ENCODE measurements at regions not wholly inside any gene's neighbourhood (a gene's known extent, or its start where the extent isn't known, plus 50 kb on each side); places are given as distances from the start of the nearest gene placed in this dataset.

DNA sequence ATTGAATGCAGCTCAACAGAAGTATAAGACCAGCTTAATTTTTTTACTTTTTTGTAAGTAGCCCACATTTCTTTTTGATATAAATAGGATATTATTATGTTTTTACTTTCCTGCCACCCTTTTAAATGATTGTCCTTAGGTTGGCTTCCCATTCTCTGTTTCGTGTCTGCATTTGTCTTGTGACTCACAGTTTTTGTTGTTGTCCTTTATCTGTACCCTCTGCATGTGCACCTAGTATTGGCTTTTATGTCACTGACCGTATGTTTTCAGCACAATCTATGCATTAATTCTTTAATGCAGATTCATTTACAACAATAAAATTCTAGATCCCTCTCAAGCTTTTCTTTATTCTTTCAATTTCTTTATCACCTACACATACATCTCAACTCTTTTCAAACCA lies 474.2 kb upstream of the FANCL start:
- H3K36me3 Mint-ChIP-seq, result no peaks in the 10 kb centered on the region
- H3K9me3 Mint-ChIP-seq, result no peaks in the 10 kb centered on the region

GRCh38 chr2:58714238-58714637 lies 473.1 kb upstream of the FANCL start:
- no peaks in the 10 kb centered on the region for H3K4me1 Mint-ChIP-seq
- no peak for DNase-seq (ENCODE audit: low spot score in 2 of 2, unreplicated experiment in 2 of 2)
- H3K27ac Mint-ChIP-seq, result no peak overlapping the region

More for the DNA sequence above, 474.2 kb upstream of the FANCL start:
- no peak for TF ChIP-seq CTCF (IDR thresholded peaks at IDR 0.05; ENCODE audit: unreplicated experiment)
- Mint-ChIP-seq H3K4me3 (no peak overlapping the region), H3K27me3 (ENCODE audit: low read depth) (no peaks in the 10 kb centered on the region), H3K4me1 (no peaks in the 10 kb centered on the region), H3K27ac (no peak overlapping the region)
- no peak for DNase-seq (ENCODE audit: low spot score in 2 of 2, unreplicated experiment in 2 of 2)

DNA sequence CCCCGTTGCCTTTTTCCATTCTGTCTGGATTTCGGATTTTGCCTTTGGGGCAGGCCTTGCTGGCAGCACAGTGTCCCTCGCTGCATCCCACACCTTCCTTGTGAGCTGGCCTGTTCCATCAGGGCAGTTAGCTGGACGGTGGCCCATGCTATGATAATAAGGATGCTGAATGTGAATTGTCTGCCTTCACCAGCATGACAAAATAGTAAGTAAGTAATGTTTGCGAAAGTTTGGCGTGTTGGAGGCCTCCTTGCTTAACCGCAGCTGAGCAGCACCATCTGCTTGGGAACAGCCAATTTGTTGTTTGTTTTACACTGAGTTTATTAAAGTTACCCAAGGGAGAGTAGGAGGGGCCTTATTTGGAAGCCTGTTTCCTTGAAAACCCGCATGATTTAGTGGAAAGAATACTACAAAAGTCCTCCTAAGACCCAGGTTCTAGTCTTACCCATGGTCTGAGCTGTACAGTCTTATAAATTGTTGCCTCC lies 469.7 kb upstream of the FANCL start:
- no peak for TF ChIP-seq CTCF (IDR thresholded peaks at IDR 0.05; ENCODE audit: unreplicated experiment)
- no peaks in the 10 kb centered on the region for H3K36me3 Mint-ChIP-seq
- H3K9me3 Mint-ChIP-seq, result no peaks in the 10 kb centered on the region
- no peak overlapping the region for H3K27ac Mint-ChIP-seq
- H3K27me3 Mint-ChIP-seq (ENCODE audit: low read depth), result no peaks in the 10 kb centered on the region
- no peaks in the 10 kb centered on the region for H3K4me1 Mint-ChIP-seq
- DNase-seq (ENCODE audit: low spot score in 2 of 2, unreplicated experiment in 2 of 2), result no peak
- H3K4me3 Mint-ChIP-seq, result no peak overlapping the region

More at GRCh38 chr2:58714238-58714637, 473.1 kb upstream of the FANCL start:
- TF ChIP-seq CTCF (IDR thresholded peaks at IDR 0.05; ENCODE audit: unreplicated experiment), result no peak
- Mint-ChIP-seq H3K36me3 (no peaks in the 10 kb centered on the region), H3K9me3 (no peaks in the 10 kb centered on the region), H3K27me3 (ENCODE audit: low read depth) (no peaks in the 10 kb centered on the region), H3K4me3 (no peak overlapping the region)

GRCh38 chr2:58709687-58710354 lies 468.7 kb upstream of the FANCL start:
- Mint-ChIP-seq H3K27me3 (ENCODE audit: low read depth) (no peaks in the 10 kb centered on the region), H3K4me1 (no peaks in the 10 kb centered on the region), H3K36me3 (no peaks in the 10 kb centered on the region), H3K9me3 (no peaks in the 10 kb centered on the region), H3K27ac (no peak overlapping the region), H3K4me3 (no peak overlapping the region)
- DNase-seq (ENCODE audit: low spot score in 2 of 2, unreplicated experiment in 2 of 2), result no peak
- no peak for TF ChIP-seq CTCF (IDR thresholded peaks at IDR 0.05; ENCODE audit: unreplicated experiment)

DNA sequence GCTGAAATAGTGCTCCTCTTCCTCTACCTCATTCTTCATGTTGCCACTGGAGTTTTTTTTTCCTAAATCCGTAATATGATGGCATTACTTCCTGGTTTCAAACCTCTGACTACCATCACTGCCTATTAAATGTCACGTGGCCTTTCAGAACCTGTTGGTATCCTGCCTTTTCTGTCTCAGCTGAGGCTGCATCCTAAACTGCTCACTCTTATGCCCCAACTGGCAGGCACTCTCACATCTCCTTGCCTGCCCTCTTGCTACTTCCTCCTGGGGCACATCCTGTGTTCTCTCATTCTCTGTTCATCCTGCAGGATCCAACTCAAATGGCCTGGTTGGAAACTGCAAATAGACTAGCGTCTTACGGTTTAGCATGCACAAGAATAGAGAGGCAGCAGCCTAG lies 468.1 kb upstream of the FANCL start:
- TF ChIP-seq CTCF (IDR thresholded peaks at IDR 0.05; ENCODE audit: unreplicated experiment), result no peak
- Mint-ChIP-seq H3K27me3 (ENCODE audit: low read depth) (no peaks in the 10 kb centered on the region), H3K4me3 (no peak overlapping the region), H3K4me1 (no peaks in the 10 kb centered on the region), H3K9me3 (no peaks in the 10 kb centered on the region), H3K27ac (no peak overlapping the region), H3K36me3 (no peaks in the 10 kb centered on the region)
- DNase-seq (ENCODE audit: low spot score in 2 of 2, unreplicated experiment in 2 of 2), result no peak

Data from mesothelial cell of epicardium (in vitro differentiated cells).